ENCODE measurements at regions not wholly inside any gene's neighbourhood (a gene's known extent, or its start where the extent isn't known, plus 50 kb on each side); places are given as distances from the start of the nearest gene placed in this dataset.
A peak's percentile ranks its signal among the peaks of the same experiment; 100 is the strongest.

- no peaks in the 10 kb centered on the region for H3K36me3 ChIP-seq (ENCODE audit: control insufficient read depth, insufficient read depth, low read length)
- no peak overlapping the region for H3K27ac ChIP-seq (ENCODE audit: insufficient read depth, low read length)
- H3K27me3 ChIP-seq (ENCODE audit: control insufficient read depth, insufficient read depth, low read length) = peaks cover 25% of the 10 kb centered on the region
- peaks cover 7% of the 10 kb centered on the region for H3K4me1 ChIP-seq (ENCODE audit: control insufficient read depth, extremely low read depth, insufficient read depth, low read length)
- H3K9me3 ChIP-seq (ENCODE audit: control insufficient read depth, insufficient read depth, low read depth, low read length) = no peaks in the 10 kb centered on the region
- no peak overlapping the region for H3K4me2 ChIP-seq (ENCODE audit: extremely low read depth, insufficient read depth, low read length)
- no peaks in the 10 kb centered on the region for H4K20me1 ChIP-seq (ENCODE audit: control insufficient read depth, extremely low read depth, insufficient read depth, low read length)
- H2AFZ ChIP-seq (ENCODE audit: low read length) = no peak overlapping the region
- DNase-seq (ENCODE audit: low read depth in 2 of 2) = no peak
- H3K79me2 ChIP-seq (ENCODE audit: control insufficient read depth, insufficient read depth, low read length) = no peaks in the 10 kb centered on the region
- TF ChIP-seq EZH2 (IDR thresholded peaks at IDR 0.05; ENCODE audit: low read length, missing control alignments) = no peak
- TF ChIP-seq, protein P1, sequence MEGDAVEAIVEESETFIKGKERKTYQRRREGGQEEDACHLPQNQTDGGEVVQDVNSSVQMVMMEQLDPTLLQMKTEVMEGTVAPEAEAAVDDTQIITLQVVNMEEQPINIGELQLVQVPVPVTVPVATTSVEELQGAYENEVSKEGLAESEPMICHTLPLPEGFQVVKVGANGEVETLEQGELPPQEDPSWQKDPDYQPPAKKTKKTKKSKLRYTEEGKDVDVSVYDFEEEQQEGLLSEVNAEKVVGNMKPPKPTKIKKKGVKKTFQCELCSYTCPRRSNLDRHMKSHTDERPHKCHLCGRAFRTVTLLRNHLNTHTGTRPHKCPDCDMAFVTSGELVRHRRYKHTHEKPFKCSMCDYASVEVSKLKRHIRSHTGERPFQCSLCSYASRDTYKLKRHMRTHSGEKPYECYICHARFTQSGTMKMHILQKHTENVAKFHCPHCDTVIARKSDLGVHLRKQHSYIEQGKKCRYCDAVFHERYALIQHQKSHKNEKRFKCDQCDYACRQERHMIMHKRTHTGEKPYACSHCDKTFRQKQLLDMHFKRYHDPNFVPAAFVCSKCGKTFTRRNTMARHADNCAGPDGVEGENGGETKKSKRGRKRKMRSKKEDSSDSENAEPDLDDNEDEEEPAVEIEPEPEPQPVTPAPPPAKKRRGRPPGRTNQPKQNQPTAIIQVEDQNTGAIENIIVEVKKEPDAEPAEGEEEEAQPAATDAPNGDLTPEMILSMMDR (conservative IDR thresholded peaks at IDR 0.05 in 1 of 2, IDR thresholded peaks at IDR 0.05 in 1 of 2; ENCODE audit: low read depth in 1 of 2, low read length in 2 of 2) = no peak
- H3K9ac ChIP-seq (ENCODE audit: insufficient read depth, low read length) = no peak overlapping the region
- H3K4me3 ChIP-seq (replicated peaks in 1 of 4; ENCODE audit: control extremely low read depth in 1 of 4, insufficient read depth in 1 of 4, low read depth in 3 of 4, low read length in 4 of 4) = no peak overlapping the region
Observed at GRCh38 chr9:38342532-38342931, 50.0 kb upstream of the ALDH1B1 start.

DNA sequence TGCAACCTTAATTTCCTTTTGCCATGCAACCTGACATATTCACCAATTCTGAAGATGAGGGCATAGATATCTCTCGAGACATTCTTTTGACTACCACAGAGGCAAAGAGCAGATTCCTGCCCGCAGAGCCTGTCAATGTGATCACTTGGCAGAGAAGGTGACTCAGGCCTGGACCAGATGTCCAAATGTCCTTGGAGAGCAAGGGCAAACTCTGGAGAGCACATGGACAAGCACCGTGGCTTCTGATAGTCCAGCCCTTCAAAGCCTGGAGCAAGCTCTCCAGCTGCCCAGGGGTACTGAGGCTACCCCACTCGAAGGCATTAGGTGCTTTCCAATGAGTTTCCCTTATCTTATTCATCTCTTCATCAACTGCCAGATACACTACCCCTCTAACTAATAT lies 50.4 kb upstream of the ALDH1B1 start:
- Histone ChIP-seq H2AFZ (ENCODE audit: low read length) (no peak overlapping the region), H4K20me1 (ENCODE audit: control insufficient read depth, extremely low read depth, insufficient read depth, low read length) (no peaks in the 10 kb centered on the region), H3K27ac (ENCODE audit: insufficient read depth, low read length) (no peak overlapping the region), H3K9ac (ENCODE audit: insufficient read depth, low read length) (no peak overlapping the region), H3K4me1 (ENCODE audit: control insufficient read depth, extremely low read depth, insufficient read depth, low read length) (peaks cover 7% of the 10 kb centered on the region), H3K36me3 (ENCODE audit: control insufficient read depth, insufficient read depth, low read length) (no peaks in the 10 kb centered on the region), H3K79me2 (ENCODE audit: control insufficient read depth, insufficient read depth, low read length) (no peaks in the 10 kb centered on the region), H3K4me3 (replicated peaks in 1 of 4; ENCODE audit: control extremely low read depth in 1 of 4, insufficient read depth in 1 of 4, low read depth in 3 of 4, low read length in 4 of 4) (no peak overlapping the region), H3K27me3 (ENCODE audit: control insufficient read depth, insufficient read depth, low read length) (peaks cover 28% of the 10 kb centered on the region), H3K9me3 (ENCODE audit: control insufficient read depth, insufficient read depth, low read depth, low read length) (no peaks in the 10 kb centered on the region), H3K4me2 (ENCODE audit: extremely low read depth, insufficient read depth, low read length) (no peak overlapping the region)
- no peak for TF ChIP-seq EZH2 (IDR thresholded peaks at IDR 0.05; ENCODE audit: low read length, missing control alignments)
- TF ChIP-seq, protein P1 (conservative IDR thresholded peaks at IDR 0.05 in 1 of 2, IDR thresholded peaks at IDR 0.05 in 1 of 2; ENCODE audit: low read depth in 1 of 2, low read length in 2 of 2) = no peak
- DNase-seq (ENCODE audit: low read depth in 2 of 2) = no peak

- Histone ChIP-seq H3K4me1 (ENCODE audit: control insufficient read depth, extremely low read depth, insufficient read depth, low read length) (peaks cover 7% of the 10 kb centered on the region), H2AFZ (ENCODE audit: low read length) (no peak overlapping the region), H3K4me3 (replicated peaks in 1 of 4; ENCODE audit: control extremely low read depth in 1 of 4, insufficient read depth in 1 of 4, low read depth in 3 of 4, low read length in 4 of 4) (no peak overlapping the region), H3K27me3 (ENCODE audit: control insufficient read depth, insufficient read depth, low read length) (peaks cover 27% of the 10 kb centered on the region), H3K9ac (ENCODE audit: insufficient read depth, low read length) (no peak overlapping the region), H4K20me1 (ENCODE audit: control insufficient read depth, extremely low read depth, insufficient read depth, low read length) (no peaks in the 10 kb centered on the region), H3K9me3 (ENCODE audit: control insufficient read depth, insufficient read depth, low read depth, low read length) (no peaks in the 10 kb centered on the region), H3K36me3 (ENCODE audit: control insufficient read depth, insufficient read depth, low read length) (no peaks in the 10 kb centered on the region), H3K4me2 (ENCODE audit: extremely low read depth, insufficient read depth, low read length) (peak overlapping the region; percentile 59), H3K79me2 (ENCODE audit: control insufficient read depth, insufficient read depth, low read length) (no peaks in the 10 kb centered on the region), H3K27ac (ENCODE audit: insufficient read depth, low read length) (no peak overlapping the region)
- peak; percentile 63 to 77 for DNase-seq (ENCODE audit: low read depth in 2 of 2)
- no peak for TF ChIP-seq EZH2 (IDR thresholded peaks at IDR 0.05; ENCODE audit: low read length, missing control alignments)
- TF ChIP-seq, protein P1 (conservative IDR thresholded peaks at IDR 0.05 in 1 of 2, IDR thresholded peaks at IDR 0.05 in 1 of 2; ENCODE audit: low read depth in 1 of 2, low read length in 2 of 2) = no peak
Observed at GRCh38 chr9:38339496-38339895, 53.0 kb upstream of the ALDH1B1 start.
